Brain microvascular endothelial cell (primary cell): ENCODE measurements at regions not wholly inside any gene's neighbourhood (a gene's known extent, or its start where the extent isn't known, plus 50 kb on each side); places are given as distances from the start of the nearest gene placed in this dataset.

ENCODE experiments used
- DNase-seq: peaks from one replicate; pipeline ENCODE4 v3.0.0-alpha.2; 2020
- H3K27ac ChIP-seq: fragments of 250-450 bp; sonication (Bioruptor Pico); 2 replicates; pipeline ENCODE4 v1.5.1; 2020; ENCODE audit warnings: mild to moderate bottlenecking, moderate library complexity
- H3K27me3 ChIP-seq: fragments of 250-450 bp; sonication (Bioruptor Pico); replicated peaks from 2 replicates; pipeline ENCODE4 v1.5.1; 2020; ENCODE audit warnings: mild to moderate bottlenecking
- H3K36me3 ChIP-seq: fragments of 250-450 bp; sonication (Bioruptor Pico); replicated peaks from 2 replicates; pipeline ENCODE4 v1.5.1; 2020; ENCODE audit warnings: mild to moderate bottlenecking
- H3K4me3 ChIP-seq: 2 replicates; pipeline ENCODE4 v1.5.1; 2011; ENCODE audit warnings: low read depth, mild to moderate bottlenecking, control low read depth, low read length, moderate library complexity
- CTCF ChIP-seq: IDR thresholded peaks from 2 replicates; pipeline ENCODE4 v1.5.1; 2011; ENCODE audit warnings: low read depth, mild to moderate bottlenecking, moderate library complexity, low read length, control low read depth, inconsistent platforms; ENCODE audit errors: missing control alignments
- in situ Hi-C: cut with HindIII; loops from 2 replicates; pipeline ENCODE4 v1.10.0; 2017; ENCODE audit warnings: low sequenced_read_pairs, low pct_ligation_motif_present

GRCh38 chr21:14706712-14707510 lies 160.8 kb upstream of the SAMSN1 start:
- TF ChIP-seq CTCF, result no peak
- Histone ChIP-seq H3K27me3 (no peaks in the 10 kb centered on the region), H3K36me3 (no peaks in the 10 kb centered on the region), H3K27ac (no peak overlapping the region), H3K4me3 (no peak overlapping the region)
- no peak for DNase-seq
- in situ Hi-C loops, result no loop called here

GRCh38 chr21:14699433-14700407 lies 153.6 kb upstream of the SAMSN1 start:
- Histone ChIP-seq H3K36me3 (no peaks in the 10 kb centered on the region), H3K27me3 (no peaks in the 10 kb centered on the region), H3K4me3 (no peak overlapping the region), H3K27ac (no peak overlapping the region)
- in situ Hi-C loops, result no loop called here
- no peak for TF ChIP-seq CTCF
- no peak for DNase-seq

- no peaks in the 10 kb centered on the region for H3K27me3 ChIP-seq
- no peak for DNase-seq
- H3K27ac ChIP-seq, result no peak overlapping the region
- no peak for TF ChIP-seq CTCF
- in situ Hi-C loops, result no loop called here
- H3K36me3 ChIP-seq, result no peaks in the 10 kb centered on the region
- H3K4me3 ChIP-seq, result no peak overlapping the region
Measured at GRCh38 chr21:14697769-14698168, 151.7 kb upstream of the SAMSN1 start.

- H3K27ac ChIP-seq, result no peak overlapping the region
- H3K27me3 ChIP-seq, result no peaks in the 10 kb centered on the region
- in situ Hi-C loops, result no loop called here
- H3K36me3 ChIP-seq, result no peaks in the 10 kb centered on the region
- H3K4me3 ChIP-seq, result no peak overlapping the region
- TF ChIP-seq CTCF, result no peak
- DNase-seq, result no peak
Measured at GRCh38 chr21:14694817-14695216, 148.7 kb upstream of the SAMSN1 start.

- no peak for DNase-seq
- in situ Hi-C loops, result no loop called here
- Histone ChIP-seq H3K36me3 (no peaks in the 10 kb centered on the region), H3K4me3 (no peak overlapping the region), H3K27me3 (no peaks in the 10 kb centered on the region), H3K27ac (no peak overlapping the region)
- TF ChIP-seq CTCF, result no peak
Measured at GRCh38 chr21:14693997-14694396, 147.9 kb upstream of the SAMSN1 start.
